Body of pancreas (tissue), 4 donors: ENCODE measurements at regions not wholly inside any gene's neighbourhood (a gene's known extent, or its start where the extent isn't known, plus 50 kb on each side); places are given as distances from the start of the nearest gene placed in this dataset.

Experiments used
- ATAC-seq: fragments of 150-250 bp; one replicate; pipeline ENCODE4 v1.9.1; 2016
- DNase-seq, 4 donors: peaks; one replicate each; pipeline ENCODE4 v3.0.0-alpha.2; 2019
- H3K27ac ChIP-seq, 4 donors: fragments of 200-600 bp; sonication (generic); 1 replicate in 3 of 4; 2 replicates in 1 of 4; pipeline versions ENCODE4 v1.5.1 to v1.6.1; 2016 to 2019; ENCODE audit warnings: mild to moderate bottlenecking in 1 of 4, mixed read lengths in 1 of 4, moderate library complexity in 1 of 4
- H3K27me3 ChIP-seq, 2 donors: fragments of 200-600 bp; sonication (generic); one replicate each; pipeline ENCODE4 v1.6.0; 2016; ENCODE audit warnings: mild to moderate bottlenecking in 1 of 2
- H3K36me3 ChIP-seq, 2 donors: fragments of 200-600 bp; sonication (generic); replicated peaks in 1 of 2; 2 replicates each; pipeline ENCODE4 v1.5.1; 2016; ENCODE audit warnings: low read depth in 2 of 2; ENCODE audit not compliant: insufficient read depth in 1 of 2
- H3K4me1 ChIP-seq: fragments of 200-600 bp; sonication (generic); one replicate; pipeline ENCODE4 v1.6.0; 2016
- H3K4me3 ChIP-seq, 2 donors: fragments of 200-600 bp; sonication (generic); 1 replicate in 1 of 2; 2 replicates in 1 of 2; pipeline ENCODE4 v1.5.1; 2016 to 2019
- H3K9me3 ChIP-seq, 3 donors: fragments of 200-600 bp; sonication (generic); 1 replicate in 2 of 3; 2 replicates in 1 of 3; pipeline ENCODE4 v1.5.1; 2016
- POLR2A ChIP-seq, 3 donors: fragments of 450-650 bp; IDR thresholded peaks; one replicate each; pipeline ENCODE4 v1.6.1; 2016; ENCODE audit warnings: antibody characterized with exemption in 3 of 3, mild to moderate bottlenecking in 2 of 3
- WGBS, 2 donors: methylation state at CpG; one replicate each; pipeline ENCODE4 v1.1.5; 2017; 5-methylcytosine and 5-hydroxymethylcytosine counted together
- intact Hi-C: fragments of 100-400 bp; cut with DNase I; formaldehyde crosslinking; loops from one replicate; pipeline ENCODE4 v1.15.1; 2023
- TF ChIP-seq, protein P1 (sequence below), 7 experiments: fragments of 450-650 bp in 4 of 7; fragments of 200-600 bp in 3 of 7; sonication (generic) in 3 of 7; IDR thresholded peaks; one replicate each; pipeline ENCODE4 v1.5.1; 2016 to 2019; ENCODE audit warnings: antibody characterized with exemption in 7 of 7

GRCh38 chr9:24731754-24732153, 186.1 kb upstream of the IZUMO3 start:
- 32 to 37% methylated on average over 1 of the region's 1 CpG for WGBS, 2 donors

GRCh38 chr9:24721621-24722020, 175.9 kb upstream of the IZUMO3 start:
- DNase-seq (no peak), ATAC-seq (no peak)
- intact Hi-C loops: no loop called here
- Histone ChIP-seq H3K4me3 (no peak overlapping the region), H3K9me3 (no peaks in the 10 kb centered on the region), H3K36me3 (no peaks in the 10 kb centered on the region), H3K27me3 (no peaks in the 10 kb centered on the region), H3K4me1 (no peaks in the 10 kb centered on the region), H3K27ac (no peak overlapping the region)
- WGBS, 2 donors: 19 to 37% methylated on average over 1 of the region's 1 CpG
- TF ChIP-seq POLR2A (IDR thresholded peaks at IDR 0.05): no peak
- TF ChIP-seq, protein P1, sequence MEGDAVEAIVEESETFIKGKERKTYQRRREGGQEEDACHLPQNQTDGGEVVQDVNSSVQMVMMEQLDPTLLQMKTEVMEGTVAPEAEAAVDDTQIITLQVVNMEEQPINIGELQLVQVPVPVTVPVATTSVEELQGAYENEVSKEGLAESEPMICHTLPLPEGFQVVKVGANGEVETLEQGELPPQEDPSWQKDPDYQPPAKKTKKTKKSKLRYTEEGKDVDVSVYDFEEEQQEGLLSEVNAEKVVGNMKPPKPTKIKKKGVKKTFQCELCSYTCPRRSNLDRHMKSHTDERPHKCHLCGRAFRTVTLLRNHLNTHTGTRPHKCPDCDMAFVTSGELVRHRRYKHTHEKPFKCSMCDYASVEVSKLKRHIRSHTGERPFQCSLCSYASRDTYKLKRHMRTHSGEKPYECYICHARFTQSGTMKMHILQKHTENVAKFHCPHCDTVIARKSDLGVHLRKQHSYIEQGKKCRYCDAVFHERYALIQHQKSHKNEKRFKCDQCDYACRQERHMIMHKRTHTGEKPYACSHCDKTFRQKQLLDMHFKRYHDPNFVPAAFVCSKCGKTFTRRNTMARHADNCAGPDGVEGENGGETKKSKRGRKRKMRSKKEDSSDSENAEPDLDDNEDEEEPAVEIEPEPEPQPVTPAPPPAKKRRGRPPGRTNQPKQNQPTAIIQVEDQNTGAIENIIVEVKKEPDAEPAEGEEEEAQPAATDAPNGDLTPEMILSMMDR (IDR thresholded peaks at IDR 0.05): no peak

More at GRCh38 chr9:24731754-24732153, 186.1 kb upstream of the IZUMO3 start:
- TF ChIP-seq POLR2A (IDR thresholded peaks at IDR 0.05): no peak
- TF ChIP-seq, protein P1 (IDR thresholded peaks at IDR 0.05): no peak
- DNase-seq: no peak
- Histone ChIP-seq H3K4me3 (no peak overlapping the region), H3K27ac (no peak overlapping the region), H3K27me3 (no peaks in the 10 kb centered on the region), H3K36me3 (no peaks in the 10 kb centered on the region), H3K9me3 (no peaks in the 10 kb centered on the region), H3K4me1 (no peaks in the 10 kb centered on the region)
- ATAC-seq: no peak
- intact Hi-C loops: no loop called here

DNA sequence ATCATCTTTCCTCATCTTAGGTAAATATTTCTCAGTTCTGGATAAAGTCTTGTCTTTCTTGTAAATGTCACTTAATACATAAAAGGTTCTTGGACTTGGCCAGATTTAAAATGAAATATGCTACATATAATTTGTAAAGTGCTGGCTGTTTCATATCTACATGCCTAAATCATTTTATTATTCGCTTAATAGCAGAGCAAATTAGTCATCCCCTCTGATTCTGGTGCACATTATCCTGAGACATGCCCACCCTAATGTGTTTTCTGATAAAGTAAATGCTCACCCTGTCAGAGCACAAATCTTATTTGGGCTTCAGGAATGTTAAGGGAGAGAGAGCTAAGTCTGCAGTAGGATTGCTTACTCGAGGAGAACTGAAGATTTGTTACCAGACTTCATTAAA, 166.5 kb upstream of the IZUMO3 start:
- Histone ChIP-seq H3K9me3 (no peaks in the 10 kb centered on the region), H3K4me1 (no peaks in the 10 kb centered on the region), H3K36me3 (no peaks in the 10 kb centered on the region), H3K27me3 (no peaks in the 10 kb centered on the region), H3K4me3 (no peak overlapping the region), H3K27ac (no peak overlapping the region)
- WGBS, 2 donors: 46 to 50% methylated on average over 2 of the region's 2 CpGs
- no peak for ATAC-seq
- TF ChIP-seq, protein P1 (IDR thresholded peaks at IDR 0.05): no peak
- TF ChIP-seq POLR2A (IDR thresholded peaks at IDR 0.05): no peak
- DNase-seq: no peak
- intact Hi-C loops: no loop called here

DNA sequence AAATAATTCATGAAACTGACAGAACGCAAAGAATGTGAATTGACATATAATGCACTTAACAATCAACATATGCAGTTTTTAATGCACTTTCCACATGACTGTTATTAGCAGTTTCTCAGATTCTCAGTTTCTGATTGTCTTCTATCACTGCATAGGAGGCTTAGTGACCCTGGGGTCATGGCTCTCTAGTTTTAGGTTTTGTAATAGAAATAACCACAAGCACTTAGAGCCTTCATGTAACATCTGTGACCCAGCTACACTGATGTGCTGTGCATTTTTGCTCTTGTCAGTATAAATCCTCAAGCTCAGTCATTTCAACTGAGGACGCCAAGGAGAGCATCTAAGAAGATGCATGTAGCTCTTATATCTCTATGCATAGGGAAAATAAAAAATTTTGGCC, 163.1 kb upstream of the IZUMO3 start:
- no peak for DNase-seq
- intact Hi-C loops: no loop called here

More for the DNA sequence above, 163.1 kb upstream of the IZUMO3 start:
- no peaks in the 10 kb centered on the region for H3K27me3 ChIP-seq
- H3K9me3 ChIP-seq: no peaks in the 10 kb centered on the region
- ATAC-seq: no peak
- H3K4me3 ChIP-seq: no peak overlapping the region
- H3K36me3 ChIP-seq: no peaks in the 10 kb centered on the region
- H3K4me1 ChIP-seq: no peaks in the 10 kb centered on the region
- 49 to 58% methylated on average over 2 of the region's 2 CpGs for WGBS, 2 donors
- TF ChIP-seq, protein P1 (IDR thresholded peaks at IDR 0.05): no peak
- H3K27ac ChIP-seq: no peak overlapping the region
